Stimulated activated CD4-positive, alpha-beta T cell treated with anti-CD3 and anti-CD28 coated beads, TNF-alpha, amount 100 ng/mL, for 48 hours (primary cell): ENCODE measurements at regions not wholly inside any gene's neighbourhood (a gene's known extent, or its start where the extent isn't known, plus 50 kb on each side); places are given as distances from the start of the nearest gene placed in this dataset.
"Not testable (repeated sequence)": the region's sequence is repeated elsewhere in the genome, so short reads cannot be mapped to it uniquely, and the experiment has no call there.

Source experiments
- DNase-seq, 3 donors: peaks; one replicate each; pipeline ENCODE4 v3.0.0-alpha.2; 2020; ENCODE audit warnings: low read depth in 3 of 3

- DNase-seq: no peak
Observed at GRCh38 chr17:63292421-63292820, 153.7 kb downstream of the CYB561 start.

- no peak for DNase-seq
Observed at GRCh38 chr17:63293323-63294075, 152.6 kb downstream of the CYB561 start.

- DNase-seq: no peak
Observed at GRCh38 chr17:63294776-63295175, 151.3 kb downstream of the CYB561 start.

GRCh38 chr17:63295288-63295687 lies 150.8 kb downstream of the CYB561 start:
- DNase-seq: no peak

- no peak for DNase-seq
Observed at GRCh38 chr17:63295839-63296590, 150.1 kb downstream of the CYB561 start.

- not testable (repeated sequence) for DNase-seq
Observed at GRCh38 chr17:63298916-63299315, 147.2 kb downstream of the CYB561 start.

- no peak for DNase-seq
Observed at GRCh38 chr17:63304704-63305261, 141.3 kb downstream of the CYB561 start.

GRCh38 chr17:63305857-63306256 lies 140.2 kb downstream of the CYB561 start:
- DNase-seq: no peak

- no peak for DNase-seq
Observed at GRCh38 chr17:63306855-63307254, 139.3 kb downstream of the CYB561 start.

GRCh38 chr17:63308272-63308671 lies 137.8 kb downstream of the CYB561 start:
- no peak for DNase-seq

GRCh38 chr17:63309021-63309420 lies 137.1 kb downstream of the CYB561 start:
- DNase-seq: no peak

GRCh38 chr17:63311416-63311937 lies 134.6 kb downstream of the CYB561 start:
- DNase-seq: no peak

GRCh38 chr17:63314761-63315160 lies 131.3 kb downstream of the CYB561 start:
- DNase-seq: no peak

- no peak for DNase-seq
Observed at GRCh38 chr17:63316100-63316499, 130.0 kb downstream of the CYB561 start.

GRCh38 chr17:63317166-63317840 lies 128.8 kb downstream of the CYB561 start:
- DNase-seq: no peak

- no peak for DNase-seq
Observed at GRCh38 chr17:63325808-63326207, 120.3 kb downstream of the CYB561 start.

- DNase-seq: no peak
Observed at GRCh38 chr17:63329876-63330275, 116.2 kb downstream of the CYB561 start.

GRCh38 chr17:63331301-63332061 lies 114.6 kb downstream of the CYB561 start:
- no peak for DNase-seq

GRCh38 chr17:63332286-63332685 lies 113.8 kb downstream of the CYB561 start:
- DNase-seq: no peak

GRCh38 chr17:63333869-63334268 lies 112.2 kb downstream of the CYB561 start:
- DNase-seq: no peak

GRCh38 chr17:63335831-63336230 lies 110.3 kb downstream of the CYB561 start:
- DNase-seq: no peak
